A673 (cell line): ENCODE measurements at regions not wholly inside any gene's neighbourhood (a gene's known extent, or its start where the extent isn't known, plus 50 kb on each side); places are given as distances from the start of the nearest gene placed in this dataset.

Experiments used
- CTCF ChIP-seq: fragments of 300-800, 200-600 bp; sonication (generic); conservative IDR thresholded peaks from 2 replicates; pipeline ENCODE4 v1.5.1; 2017; ENCODE audit warnings: low read depth, mild to moderate bottlenecking, antibody characterized with exemption, low read length, moderate library complexity, mixed read lengths
- EZH2 ChIP-seq: fragments of 200-600 bp; sonication (generic); IDR thresholded peaks from 2 replicates; pipeline ENCODE4 v1.6.1; 2017; ENCODE audit warnings: borderline replicate concordance, low read depth, mild to moderate bottlenecking, mixed read lengths, antibody characterized with exemption, low read length; ENCODE audit not compliant: poor library complexity, severe bottlenecking

GRCh38 chr18:24702001-24702515 lies 241.6 kb downstream of the HRH4 start:
- TF ChIP-seq CTCF (no peak), EZH2 (no peak)
